IMR-90 (cell line): ENCODE measurements at regions not wholly inside any gene's neighbourhood (a gene's known extent, or its start where the extent isn't known, plus 50 kb on each side); places are given as distances from the start of the nearest gene placed in this dataset.

Experiments
- ATAC-seq: fragments of 200-7000 bp; cut with Tn5 transposase; 2 replicates; pipeline ENCODE4 v1.9.1; 2020; ENCODE audit warnings: low read depth, mild to moderate bottlenecking, moderate library complexity
- BruUV-seq: library from RNA; stranded (reverse); fragments of 400-500 nt; replicated peaks from 2 replicates; lab custom pipeline; 2021; lab: Mats Ljungman, UMichigan
- CTCF ChIA-PET: fragments of 300-600 bp; formaldehyde crosslinking; extraction: SDS; loops from one replicate; lab custom pipeline; 2021; ENCODE audit warnings: antibody characterized with exemption; lab: Yijun Ruan, JAX
- POLR2A ChIA-PET: fragments of 300-600 bp; sonication (Branson Sonifier 250); formaldehyde crosslinking; loops from one replicate; lab custom pipeline; 2022; ENCODE audit warnings: antibody characterized with exemption; ENCODE audit not compliant: unreplicated experiment; lab: Charles Lee
- DNase-seq: peaks from one replicate; pipeline ENCODE4 v3.0.0; 2013
- H2AFZ ChIP-seq: replicated peaks from 2 replicates; pipeline ENCODE3; 2013; ENCODE audit warnings: low read length, mild to moderate bottlenecking; ENCODE audit not compliant: poor library complexity
- H2AK5ac ChIP-seq: 2 replicates; pipeline ENCODE4 v1.6.1; 2013; ENCODE audit warnings: low read depth, low read length, inconsistent platforms
- H2AK9ac ChIP-seq: replicated peaks from 2 replicates; pipeline ENCODE3; 2013; ENCODE audit warnings: mild to moderate bottlenecking, low read depth, low read length, moderate library complexity; ENCODE audit not compliant: poor library complexity
- H2BK120ac ChIP-seq: 2 replicates; pipeline ENCODE4 v1.6.1; 2013; ENCODE audit warnings: low read depth, low read length, inconsistent platforms
- H2BK15ac ChIP-seq: 3 replicates; pipeline ENCODE4 v1.6.1; 2013; ENCODE audit warnings: low read depth, low read length, inconsistent platforms
- H2BK20ac ChIP-seq: 2 replicates; pipeline ENCODE4 v1.6.1; 2013; ENCODE audit warnings: low read depth, mild to moderate bottlenecking, inconsistent platforms, low read length, moderate library complexity
- H2BK5ac ChIP-seq: 2 replicates; pipeline ENCODE4 v1.6.1; 2013; ENCODE audit warnings: mild to moderate bottlenecking, low read depth, low read length, inconsistent platforms; ENCODE audit not compliant: poor library complexity, severe bottlenecking
- H3K14ac ChIP-seq: replicated peaks from 2 replicates; pipeline ENCODE4 v1.6.1; 2013; ENCODE audit warnings: low read depth, low read length, inconsistent platforms
- H3K18ac ChIP-seq: 2 replicates; pipeline ENCODE4 v1.6.1; 2013; ENCODE audit warnings: low read depth, low read length, control low read depth
- H3K23ac ChIP-seq: 2 replicates; pipeline ENCODE4 v1.6.1; 2013; ENCODE audit warnings: low read depth, low read length, inconsistent platforms
- H3K27ac ChIP-seq: 2 replicates; pipeline ENCODE4 v1.5.1; 2013; ENCODE audit warnings: mild to moderate bottlenecking, control low read depth, low read length; ENCODE audit not compliant: insufficient read depth
- H3K27me3 ChIP-seq: 2 replicates; pipeline ENCODE4 v1.6.1; 2013; ENCODE audit warnings: low read length; ENCODE audit not compliant: control insufficient read depth, insufficient read depth
- H3K36me3 ChIP-seq: 2 replicates; pipeline ENCODE4 v1.6.1; 2013; ENCODE audit warnings: low read length, mixed read lengths; ENCODE audit not compliant: control insufficient read depth, insufficient read depth
- H3K4ac ChIP-seq: 2 replicates; pipeline ENCODE4 v1.6.1; 2013; ENCODE audit warnings: low read depth, low read length, inconsistent platforms
- H3K4me1 ChIP-seq: 2 replicates; pipeline ENCODE4 v1.6.1; 2013; ENCODE audit warnings: low read length, mixed read lengths; ENCODE audit not compliant: control insufficient read depth, insufficient read depth
- H3K4me2 ChIP-seq: 2 replicates; pipeline ENCODE4 v1.6.1; 2013; ENCODE audit warnings: low read depth, mild to moderate bottlenecking, control low read depth, low read length, moderate library complexity
- H3K4me3 ChIP-seq: 2 replicates; pipeline ENCODE4 v1.5.1; 2013; ENCODE audit warnings: low read depth, mild to moderate bottlenecking, control low read depth, low read length, moderate library complexity; ENCODE audit not compliant: insufficient read depth
- H3K56ac ChIP-seq: 2 replicates; pipeline ENCODE4 v1.6.1; 2013; ENCODE audit warnings: low read length, inconsistent platforms; ENCODE audit not compliant: insufficient read depth; ENCODE audit errors: extremely low read depth
- H3K79me1 ChIP-seq, 2 experiments: 2 replicates each; pipeline ENCODE4 v1.6.1; 2013; ENCODE audit warnings: low read length in 2 of 2, inconsistent platforms in 1 of 2, low read depth in 1 of 2
- H3K9ac ChIP-seq: 2 replicates; pipeline ENCODE4 v1.6.1; 2013; ENCODE audit warnings: low read depth, low read length, control low read depth
- H3K9me1 ChIP-seq: 2 replicates; pipeline ENCODE4 v1.6.1; 2013; ENCODE audit warnings: low read length, inconsistent platforms; ENCODE audit not compliant: insufficient read depth
- H3K9me3 ChIP-seq: 2 replicates; pipeline ENCODE4 v1.6.1; 2013; ENCODE audit warnings: low read length; ENCODE audit not compliant: control insufficient read depth, insufficient read depth
- H4K20me1 ChIP-seq: 2 replicates; pipeline ENCODE4 v1.6.1; 2013; ENCODE audit warnings: low read length, inconsistent platforms; ENCODE audit not compliant: insufficient read depth
- H4K5ac ChIP-seq: 2 replicates; pipeline ENCODE4 v1.6.1; 2013; ENCODE audit warnings: mild to moderate bottlenecking, low read depth, low read length, control low read depth
- H4K8ac ChIP-seq, 2 experiments: 2 replicates each; pipeline ENCODE4 v1.6.1; 2013; ENCODE audit warnings: low read depth in 2 of 2, low read length in 2 of 2, control low read depth in 1 of 2, inconsistent platforms in 1 of 2
- H4K91ac ChIP-seq: 2 replicates; pipeline ENCODE4 v1.6.1; 2013; ENCODE audit warnings: low read depth, low read length, inconsistent platforms; ENCODE audit not compliant: insufficient read depth
- RCOR1 ChIP-seq: IDR thresholded peaks from 2 replicates; pipeline ENCODE4 v1.6.1; 2012; ENCODE audit warnings: mild to moderate bottlenecking, low read length, improper control_type of control experiment; ENCODE audit not compliant: insufficient replicate concordance
- RFX5 ChIP-seq: IDR thresholded peaks from 2 replicates; pipeline ENCODE4 v1.8.0; 2012; ENCODE audit warnings: low read depth, mild to moderate bottlenecking, low read length, moderate library complexity
- WGBS, 2 experiments: methylation state at CpG; one replicate each; pipeline versions ENCODE4 v1.1.5 to v1.1.7; 2013; ENCODE audit warnings: missing lambda C conversion rate in 2 of 2; ENCODE audit not compliant: insufficient read length in 1 of 2; ENCODE audit errors: extremely low coverage in 2 of 2; 5-methylcytosine and 5-hydroxymethylcytosine counted together
- dilution Hi-C: fragments of 300-500 bp; cut with HindIII; formaldehyde crosslinking; loops from one replicate; pipeline ENCODE4 v1.14.3; 2018; ENCODE audit warnings: low sequenced_read_pairs; ENCODE audit not compliant: unreplicated experiment
- in situ Hi-C: fragments of 300-500 bp; cut with MboI; formaldehyde crosslinking; loops from 3 replicates; pipeline ENCODE4 v1.14.3; 2019; ENCODE audit warnings: low sequenced_read_pairs, inconsistent platforms, mixed read lengths
- intact Hi-C: fragments of 100-400 bp; cut with micrococcal nuclease; formaldehyde crosslinking; loops from 2 replicates; pipeline ENCODE4 v1.10.0; 2022

- Histone ChIP-seq H3K36me3 (no peaks in the 10 kb centered on the region), H2BK5ac (no peak overlapping the region), H3K4me1 (no peaks in the 10 kb centered on the region), H3K4me2 (no peak overlapping the region), H3K4ac (no peak overlapping the region), H3K9ac (no peak overlapping the region), H4K5ac (no peak overlapping the region), H3K79me1 (no peaks in the 10 kb centered on the region), H2BK15ac (no peak overlapping the region), H3K27me3 (peaks cover 74% of the 10 kb centered on the region), H3K4me3 (no peak overlapping the region), H4K8ac (no peak overlapping the region), H2AK9ac (no peak overlapping the region), H3K23ac (no peak overlapping the region), H2BK120ac (no peak overlapping the region), H3K9me1 (no peaks in the 10 kb centered on the region), H4K91ac (no peak overlapping the region), H3K27ac (no peak overlapping the region), H3K18ac (no peak overlapping the region), H3K9me3 (no peaks in the 10 kb centered on the region), H2AFZ (no peak overlapping the region), H3K14ac (no peak overlapping the region), H2AK5ac (no peak overlapping the region), H4K20me1 (no peaks in the 10 kb centered on the region), H2BK20ac (no peak overlapping the region), H3K56ac (no peak overlapping the region)
- ChIA-PET POLR2A (interaction anchor here (0.6 kb wide), 1 partner anchor 151 kb away, joined by 3 read pairs; no protein-coding TSS in a partner anchor), CTCF (no interaction called here)
- dilution Hi-C loops = no loop called here
- WGBS, 2 experiments = 20% methylated on average over 1 of the region's 1 CpG; no CpG with 5 or more reads in 1 of the 2 experiments
- TF ChIP-seq RFX5 = no peak
- TF ChIP-seq RCOR1 = no peak
- intact Hi-C loops = no loop called here
- BruUV-seq = no TSS peak
- ATAC-seq = no peak
- in situ Hi-C loops = no loop called here
- DNase-seq = no peak
Observed at GRCh38 chr11:11071486-11071885, 213.6 kb upstream of the ZBED5 start.
